T-helper 2 cell treated with Interferon-gamma antibody and Interleukin-4, amounts not matched to agents 5 μg/mL and 100 μg/mL, for 36 hours (primary cell): ENCODE measurements at regions not wholly inside any gene's neighbourhood (a gene's known extent, or its start where the extent isn't known, plus 50 kb on each side); places are given as distances from the start of the nearest gene placed in this dataset.

ENCODE experiments used
- DNase-seq: peaks from one replicate; pipeline ENCODE4 v3.0.0; 2021; ENCODE audit warnings: low spot score
- H3K27ac Mint-ChIP-seq: one replicate; pipeline ENCODE4 v1.8.0; 2021; ENCODE audit warnings: mild to moderate bottlenecking, mixed read lengths
- H3K27me3 Mint-ChIP-seq: one replicate; pipeline ENCODE4 v1.8.0; 2021; ENCODE audit warnings: low read depth, mixed read lengths
- H3K36me3 Mint-ChIP-seq: one replicate; pipeline ENCODE4 v1.8.0; 2021; ENCODE audit warnings: low read depth, mixed read lengths
- H3K4me1 Mint-ChIP-seq: one replicate; pipeline ENCODE4 v1.8.0; 2021; ENCODE audit warnings: low read depth, mixed read lengths
- H3K4me3 Mint-ChIP-seq: one replicate; pipeline ENCODE4 v1.8.0; 2022; ENCODE audit warnings: mild to moderate bottlenecking, moderate library complexity, mixed read lengths
- H3K9me3 Mint-ChIP-seq: one replicate; pipeline ENCODE4 v1.8.0; 2021; ENCODE audit warnings: mixed read lengths

GRCh38 chr2:71891719-71892422 lies 255.8 kb downstream of the CYP26B1 start:
- Mint-ChIP-seq H3K4me3 (no peak overlapping the region), H3K4me1 (no peaks in the 10 kb centered on the region), H3K27me3 (no peaks in the 10 kb centered on the region), H3K36me3 (no peaks in the 10 kb centered on the region), H3K27ac (no peak overlapping the region), H3K9me3 (no peaks in the 10 kb centered on the region)
- no peak for DNase-seq

GRCh38 chr2:71891155-71891554 lies 256.5 kb downstream of the CYP26B1 start:
- Mint-ChIP-seq H3K27me3 (no peaks in the 10 kb centered on the region), H3K9me3 (no peaks in the 10 kb centered on the region), H3K4me1 (no peaks in the 10 kb centered on the region), H3K4me3 (no peak overlapping the region), H3K36me3 (no peaks in the 10 kb centered on the region), H3K27ac (no peak overlapping the region)
- DNase-seq: no peak

- no peaks in the 10 kb centered on the region for H3K4me1 Mint-ChIP-seq
- H3K27me3 Mint-ChIP-seq: no peaks in the 10 kb centered on the region
- no peak overlapping the region for H3K4me3 Mint-ChIP-seq
- no peaks in the 10 kb centered on the region for H3K9me3 Mint-ChIP-seq
- no peak overlapping the region for H3K27ac Mint-ChIP-seq
- H3K36me3 Mint-ChIP-seq: no peaks in the 10 kb centered on the region
- DNase-seq: no peak
Observed at GRCh38 chr2:71889759-71890684, 257.6 kb downstream of the CYP26B1 start.

- Mint-ChIP-seq H3K4me3 (no peak overlapping the region), H3K4me1 (no peaks in the 10 kb centered on the region), H3K36me3 (no peaks in the 10 kb centered on the region), H3K9me3 (no peaks in the 10 kb centered on the region), H3K27me3 (no peaks in the 10 kb centered on the region), H3K27ac (no peak overlapping the region)
- DNase-seq: no peak
Observed at GRCh38 chr2:71888751-71889445, 258.8 kb downstream of the CYP26B1 start.

- DNase-seq: no peak
- Mint-ChIP-seq H3K4me3 (no peak overlapping the region), H3K27me3 (no peaks in the 10 kb centered on the region), H3K36me3 (no peaks in the 10 kb centered on the region), H3K9me3 (no peaks in the 10 kb centered on the region), H3K27ac (no peak overlapping the region), H3K4me1 (no peaks in the 10 kb centered on the region)
Observed at GRCh38 chr2:71887196-71887595, 260.5 kb downstream of the CYP26B1 start.

- no peak overlapping the region for H3K4me3 Mint-ChIP-seq
- no peaks in the 10 kb centered on the region for H3K36me3 Mint-ChIP-seq
- H3K4me1 Mint-ChIP-seq: no peaks in the 10 kb centered on the region
- DNase-seq: no peak
- no peaks in the 10 kb centered on the region for H3K9me3 Mint-ChIP-seq
- no peaks in the 10 kb centered on the region for H3K27me3 Mint-ChIP-seq
- H3K27ac Mint-ChIP-seq: no peak overlapping the region
Observed at GRCh38 chr2:71886241-71886640, 261.4 kb downstream of the CYP26B1 start.

GRCh38 chr2:71884303-71885042 lies 263.2 kb downstream of the CYP26B1 start:
- Mint-ChIP-seq H3K4me3 (no peak overlapping the region), H3K4me1 (no peaks in the 10 kb centered on the region), H3K36me3 (no peaks in the 10 kb centered on the region), H3K27me3 (no peaks in the 10 kb centered on the region), H3K27ac (no peak overlapping the region), H3K9me3 (no peaks in the 10 kb centered on the region)
- DNase-seq: no peak

- Mint-ChIP-seq H3K36me3 (no peaks in the 10 kb centered on the region), H3K4me1 (no peaks in the 10 kb centered on the region), H3K4me3 (no peak overlapping the region), H3K9me3 (no peaks in the 10 kb centered on the region), H3K27me3 (no peaks in the 10 kb centered on the region), H3K27ac (no peak overlapping the region)
- no peak for DNase-seq
Observed at GRCh38 chr2:71882949-71883472, 264.7 kb downstream of the CYP26B1 start.

- no peak overlapping the region for H3K4me3 Mint-ChIP-seq
- H3K36me3 Mint-ChIP-seq: no peaks in the 10 kb centered on the region
- DNase-seq: no peak
- H3K4me1 Mint-ChIP-seq: no peaks in the 10 kb centered on the region
- no peaks in the 10 kb centered on the region for H3K9me3 Mint-ChIP-seq
- H3K27ac Mint-ChIP-seq: no peak overlapping the region
- H3K27me3 Mint-ChIP-seq: no peaks in the 10 kb centered on the region
Observed at GRCh38 chr2:71882236-71882946, 265.3 kb downstream of the CYP26B1 start.

GRCh38 chr2:71880846-71881610 lies 266.6 kb downstream of the CYP26B1 start:
- no peak for DNase-seq
- no peak overlapping the region for H3K4me3 Mint-ChIP-seq
- no peaks in the 10 kb centered on the region for H3K27me3 Mint-ChIP-seq
- no peaks in the 10 kb centered on the region for H3K4me1 Mint-ChIP-seq
- no peaks in the 10 kb centered on the region for H3K36me3 Mint-ChIP-seq
- no peaks in the 10 kb centered on the region for H3K9me3 Mint-ChIP-seq
- H3K27ac Mint-ChIP-seq: no peak overlapping the region

GRCh38 chr2:71880287-71880686 lies 267.4 kb downstream of the CYP26B1 start:
- no peak overlapping the region for H3K4me3 Mint-ChIP-seq
- no peaks in the 10 kb centered on the region for H3K27me3 Mint-ChIP-seq
- no peaks in the 10 kb centered on the region for H3K9me3 Mint-ChIP-seq
- no peaks in the 10 kb centered on the region for H3K36me3 Mint-ChIP-seq
- no peaks in the 10 kb centered on the region for H3K4me1 Mint-ChIP-seq
- no peak for DNase-seq
- no peak overlapping the region for H3K27ac Mint-ChIP-seq

- H3K4me1 Mint-ChIP-seq: no peaks in the 10 kb centered on the region
- no peak overlapping the region for H3K4me3 Mint-ChIP-seq
- H3K27me3 Mint-ChIP-seq: no peaks in the 10 kb centered on the region
- H3K9me3 Mint-ChIP-seq: no peaks in the 10 kb centered on the region
- H3K36me3 Mint-ChIP-seq: no peaks in the 10 kb centered on the region
- H3K27ac Mint-ChIP-seq: no peak overlapping the region
- DNase-seq: no peak
Observed at GRCh38 chr2:71879509-71880184, 268.0 kb downstream of the CYP26B1 start.
